ENCODE measurements at regions not wholly inside any gene's neighbourhood (a gene's known extent, or its start where the extent isn't known, plus 50 kb on each side); places are given as distances from the start of the nearest gene placed in this dataset.

DNA sequence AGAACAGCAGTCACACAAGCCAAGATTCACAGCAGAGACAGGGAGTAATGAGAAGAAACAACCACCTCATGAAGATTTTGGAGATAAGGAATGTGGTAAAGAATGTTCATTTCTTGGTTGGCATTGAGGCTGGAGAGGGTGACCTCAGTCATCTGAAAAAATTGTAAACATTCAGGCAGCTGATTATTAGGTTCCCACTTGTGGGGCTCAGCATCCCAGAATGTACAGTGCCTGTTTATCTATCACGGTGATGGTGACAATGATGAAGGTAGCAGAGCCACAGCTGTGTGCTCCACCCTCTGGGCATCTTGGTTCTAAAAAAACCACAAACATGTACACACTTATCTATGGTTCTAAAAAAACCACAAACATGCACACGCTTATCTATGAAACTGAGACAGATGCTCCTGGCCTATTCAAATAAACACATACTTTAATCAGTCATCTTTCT is 143.9 kb upstream of the MOCS2 start:
- TF ChIP-seq POLR2A (IDR thresholded peaks at IDR 0.05), result no peak
- TF ChIP-seq, protein P1, sequence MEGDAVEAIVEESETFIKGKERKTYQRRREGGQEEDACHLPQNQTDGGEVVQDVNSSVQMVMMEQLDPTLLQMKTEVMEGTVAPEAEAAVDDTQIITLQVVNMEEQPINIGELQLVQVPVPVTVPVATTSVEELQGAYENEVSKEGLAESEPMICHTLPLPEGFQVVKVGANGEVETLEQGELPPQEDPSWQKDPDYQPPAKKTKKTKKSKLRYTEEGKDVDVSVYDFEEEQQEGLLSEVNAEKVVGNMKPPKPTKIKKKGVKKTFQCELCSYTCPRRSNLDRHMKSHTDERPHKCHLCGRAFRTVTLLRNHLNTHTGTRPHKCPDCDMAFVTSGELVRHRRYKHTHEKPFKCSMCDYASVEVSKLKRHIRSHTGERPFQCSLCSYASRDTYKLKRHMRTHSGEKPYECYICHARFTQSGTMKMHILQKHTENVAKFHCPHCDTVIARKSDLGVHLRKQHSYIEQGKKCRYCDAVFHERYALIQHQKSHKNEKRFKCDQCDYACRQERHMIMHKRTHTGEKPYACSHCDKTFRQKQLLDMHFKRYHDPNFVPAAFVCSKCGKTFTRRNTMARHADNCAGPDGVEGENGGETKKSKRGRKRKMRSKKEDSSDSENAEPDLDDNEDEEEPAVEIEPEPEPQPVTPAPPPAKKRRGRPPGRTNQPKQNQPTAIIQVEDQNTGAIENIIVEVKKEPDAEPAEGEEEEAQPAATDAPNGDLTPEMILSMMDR (IDR thresholded peaks at IDR 0.05), result no peak
